ENCODE measurements at regions not wholly inside any gene's neighbourhood (a gene's known extent, or its start where the extent isn't known, plus 50 kb on each side); places are given as distances from the start of the nearest gene placed in this dataset.

DNA sequence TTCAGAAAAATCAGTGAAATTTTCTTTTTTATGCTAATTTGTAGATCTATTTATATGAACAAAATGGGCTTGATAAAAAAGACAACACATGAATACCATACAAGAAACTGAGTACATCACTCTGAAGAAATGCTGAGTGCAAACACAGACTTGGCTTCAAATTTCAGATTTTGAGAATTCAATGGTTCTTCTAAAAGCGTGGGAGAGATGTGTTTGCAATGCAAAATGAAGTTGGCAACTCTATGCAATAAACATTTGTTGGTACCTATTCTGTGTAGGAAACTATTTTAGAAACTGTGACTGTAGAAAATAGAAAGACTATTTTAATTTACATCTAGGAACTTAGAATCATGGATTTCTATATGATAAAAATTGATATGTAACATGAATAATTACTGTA is 1834.1 kb upstream of the CELF4 start:
- Histone ChIP-seq H3K79me2 (ENCODE audit: insufficient read depth, low read length) (no peaks in the 10 kb centered on the region), H3K4me2 (ENCODE audit: low read depth, low read length, poor library complexity, severe bottlenecking) (no peak overlapping the region), H3K9me3 (ENCODE audit: insufficient read depth, low read length) (no peaks in the 10 kb centered on the region), H4K20me1 (ENCODE audit: low read depth, low read length) (no peaks in the 10 kb centered on the region), H3K4me3 (ENCODE audit: insufficient read depth, low read length, poor library complexity, severe bottlenecking) (no peak overlapping the region), H3K9me2 (replicated peaks; ENCODE audit: insufficient read depth, low read length) (no peaks in the 10 kb centered on the region), H3K27ac (ENCODE audit: low read depth, low read length) (no peak overlapping the region), H2AFZ (ENCODE audit: low read depth, low read length, severe bottlenecking) (no peak overlapping the region), H3F3A (ENCODE audit: insufficient read depth) (no peaks in the 10 kb centered on the region), H3K9ac (ENCODE audit: low read length) (no peak overlapping the region), H3K36me3 (ENCODE audit: low read length) (no peaks in the 10 kb centered on the region), H3K27me3 (ENCODE audit: low read length) (no peaks in the 10 kb centered on the region)
- TF ChIP-seq, protein P1, sequence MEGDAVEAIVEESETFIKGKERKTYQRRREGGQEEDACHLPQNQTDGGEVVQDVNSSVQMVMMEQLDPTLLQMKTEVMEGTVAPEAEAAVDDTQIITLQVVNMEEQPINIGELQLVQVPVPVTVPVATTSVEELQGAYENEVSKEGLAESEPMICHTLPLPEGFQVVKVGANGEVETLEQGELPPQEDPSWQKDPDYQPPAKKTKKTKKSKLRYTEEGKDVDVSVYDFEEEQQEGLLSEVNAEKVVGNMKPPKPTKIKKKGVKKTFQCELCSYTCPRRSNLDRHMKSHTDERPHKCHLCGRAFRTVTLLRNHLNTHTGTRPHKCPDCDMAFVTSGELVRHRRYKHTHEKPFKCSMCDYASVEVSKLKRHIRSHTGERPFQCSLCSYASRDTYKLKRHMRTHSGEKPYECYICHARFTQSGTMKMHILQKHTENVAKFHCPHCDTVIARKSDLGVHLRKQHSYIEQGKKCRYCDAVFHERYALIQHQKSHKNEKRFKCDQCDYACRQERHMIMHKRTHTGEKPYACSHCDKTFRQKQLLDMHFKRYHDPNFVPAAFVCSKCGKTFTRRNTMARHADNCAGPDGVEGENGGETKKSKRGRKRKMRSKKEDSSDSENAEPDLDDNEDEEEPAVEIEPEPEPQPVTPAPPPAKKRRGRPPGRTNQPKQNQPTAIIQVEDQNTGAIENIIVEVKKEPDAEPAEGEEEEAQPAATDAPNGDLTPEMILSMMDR (IDR thresholded peaks at IDR 0.05; ENCODE audit: insufficient read depth, low read length, poor library complexity, severe bottlenecking) = no peak
- TF ChIP-seq EZH2phosphoT487 (conservative IDR thresholded peaks at IDR 0.05; ENCODE audit: low read length) = no peak

DNA sequence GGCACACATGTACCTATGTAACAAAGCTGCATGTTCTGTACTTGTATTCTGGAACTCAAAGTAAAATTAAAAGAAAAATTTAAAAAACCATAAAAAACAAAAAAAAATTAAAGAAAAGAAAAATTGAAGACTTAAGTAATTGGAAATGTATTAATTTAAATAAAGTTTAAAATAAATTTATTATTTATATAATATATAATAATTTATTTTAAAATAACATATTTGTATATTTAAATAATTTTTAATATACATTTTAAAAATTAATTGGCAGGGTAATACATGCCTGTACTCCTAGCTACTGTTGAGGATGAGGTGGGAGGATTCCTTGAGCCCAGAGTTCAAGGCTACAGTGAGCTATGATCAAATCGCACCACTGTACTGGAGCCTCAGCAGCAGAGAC is 1830.6 kb upstream of the CELF4 start:
- H3K27me3 ChIP-seq (ENCODE audit: low read length) = no peaks in the 10 kb centered on the region
- H3K9ac ChIP-seq (ENCODE audit: low read length) = no peak overlapping the region
- H2AFZ ChIP-seq (ENCODE audit: low read depth, low read length, severe bottlenecking) = no peak overlapping the region
- H4K20me1 ChIP-seq (ENCODE audit: low read depth, low read length) = no peaks in the 10 kb centered on the region
- no peaks in the 10 kb centered on the region for H3K36me3 ChIP-seq (ENCODE audit: low read length)
- no peak overlapping the region for H3K27ac ChIP-seq (ENCODE audit: low read depth, low read length)
- H3K4me2 ChIP-seq (ENCODE audit: low read depth, low read length, poor library complexity, severe bottlenecking) = no peak overlapping the region
- H3F3A ChIP-seq (ENCODE audit: insufficient read depth) = no peaks in the 10 kb centered on the region
- H3K79me2 ChIP-seq (ENCODE audit: insufficient read depth, low read length) = no peaks in the 10 kb centered on the region
- no peaks in the 10 kb centered on the region for H3K9me2 ChIP-seq (replicated peaks; ENCODE audit: insufficient read depth, low read length)
- no peak overlapping the region for H3K4me3 ChIP-seq (ENCODE audit: insufficient read depth, low read length, poor library complexity, severe bottlenecking)
- TF ChIP-seq, protein P1 (IDR thresholded peaks at IDR 0.05; ENCODE audit: insufficient read depth, low read length, poor library complexity, severe bottlenecking) = no peak
- TF ChIP-seq EZH2phosphoT487 (conservative IDR thresholded peaks at IDR 0.05; ENCODE audit: low read length) = no peak
- H3K9me3 ChIP-seq (ENCODE audit: insufficient read depth, low read length) = 0 out of 2 replicates have a peak, but pooled peaks cover 8% of the 10 kb centered on the region

- Histone ChIP-seq H3K9me2 (replicated peaks; ENCODE audit: insufficient read depth, low read length) (no peaks in the 10 kb centered on the region), H3K36me3 (ENCODE audit: low read length) (no peaks in the 10 kb centered on the region), H3K4me2 (ENCODE audit: low read depth, low read length, poor library complexity, severe bottlenecking) (no peak overlapping the region), H3K27ac (ENCODE audit: low read depth, low read length) (no peak overlapping the region), H3K79me2 (ENCODE audit: insufficient read depth, low read length) (no peaks in the 10 kb centered on the region), H3K9me3 (ENCODE audit: insufficient read depth, low read length) (0 out of 2 replicates have a peak, but pooled peaks cover 8% of the 10 kb centered on the region), H3F3A (ENCODE audit: insufficient read depth) (no peaks in the 10 kb centered on the region), H3K27me3 (ENCODE audit: low read length) (no peaks in the 10 kb centered on the region), H3K4me3 (ENCODE audit: insufficient read depth, low read length, poor library complexity, severe bottlenecking) (no peak overlapping the region), H4K20me1 (ENCODE audit: low read depth, low read length) (no peaks in the 10 kb centered on the region), H3K9ac (ENCODE audit: low read length) (no peak overlapping the region), H2AFZ (ENCODE audit: low read depth, low read length, severe bottlenecking) (no peak overlapping the region)
- TF ChIP-seq, protein P1 (IDR thresholded peaks at IDR 0.05; ENCODE audit: insufficient read depth, low read length, poor library complexity, severe bottlenecking) = no peak
- no peak for TF ChIP-seq EZH2phosphoT487 (conservative IDR thresholded peaks at IDR 0.05; ENCODE audit: low read length)
Measured at GRCh38 chr18:39389800-39390379, 1824.3 kb upstream of the CELF4 start.

Measured in SU-DHL-6 (cell line).